Activated CD4-positive, alpha-beta memory T cell treated with anti-CD3 and anti-CD28 coated beads for 36 hours (primary cell): ENCODE measurements at regions not wholly inside any gene's neighbourhood (a gene's known extent, or its start where the extent isn't known, plus 50 kb on each side); places are given as distances from the start of the nearest gene placed in this dataset.
"Not testable (repeated sequence)": the region's sequence is repeated elsewhere in the genome, so short reads cannot be mapped to it uniquely, and the experiment has no call there.

ENCODE experiments used
- CTCF ChIA-PET: fragments of 350-600 bp; sonication (Branson Sonifier 250); formaldehyde crosslinking; loops from one replicate; lab custom pipeline; 2021; ENCODE audit warnings: antibody characterized with exemption, inconsistent platforms; lab: Charles Lee
- POLR2A ChIA-PET: fragments of 350-600 bp; sonication (Branson Sonifier 250); formaldehyde crosslinking; loops from one replicate; lab custom pipeline; 2021; ENCODE audit warnings: antibody characterized with exemption; lab: Charles Lee
- DNase-seq: peaks from one replicate; pipeline ENCODE4 v3.0.0-alpha.2; 2020
- H3K27ac Mint-ChIP-seq: one replicate; pipeline ENCODE4 v1.8.0; 2021; ENCODE audit warnings: mixed read lengths
- H3K27me3 Mint-ChIP-seq: one replicate; pipeline ENCODE4 v1.8.0; 2021; ENCODE audit warnings: mixed read lengths
- H3K36me3 Mint-ChIP-seq: one replicate; pipeline ENCODE4 v1.8.0; 2021; ENCODE audit warnings: mixed read lengths
- H3K4me1 Mint-ChIP-seq: one replicate; pipeline ENCODE4 v1.8.0; 2021; ENCODE audit warnings: low read depth, mixed read lengths
- H3K4me3 Mint-ChIP-seq: one replicate; pipeline ENCODE4 v1.8.0; 2021; ENCODE audit warnings: mild to moderate bottlenecking, mixed read lengths
- H3K9me3 Mint-ChIP-seq: one replicate; pipeline ENCODE4 v1.8.0; 2021; ENCODE audit warnings: mixed read lengths
- intact Hi-C: fragments of 100-400 bp; cut with micrococcal nuclease; formaldehyde crosslinking; loops from one replicate; pipeline ENCODE4 v1.15.1; 2023

DNA sequence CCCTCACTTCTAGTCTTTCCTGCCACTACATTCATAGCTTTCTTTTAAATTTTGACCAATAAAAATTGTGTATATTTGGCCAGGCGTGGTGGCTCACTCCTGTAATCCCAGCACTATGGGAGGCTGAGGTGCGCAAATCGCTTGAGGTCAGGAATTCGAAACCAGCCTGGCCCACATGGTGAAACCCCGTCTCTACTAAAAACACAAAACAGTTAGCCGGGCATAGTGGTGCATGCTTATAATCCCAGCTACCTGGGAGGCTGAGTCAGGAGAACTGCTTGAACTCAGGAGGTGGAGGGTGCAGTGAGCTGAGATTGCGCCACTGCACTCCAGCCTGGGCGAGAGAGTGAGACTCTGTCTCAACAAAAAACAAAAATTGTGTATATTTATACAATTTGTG lies 97.8 kb upstream of the SPATA31D4 start:
- intact Hi-C loops, result not testable (repeated sequence)

DNA sequence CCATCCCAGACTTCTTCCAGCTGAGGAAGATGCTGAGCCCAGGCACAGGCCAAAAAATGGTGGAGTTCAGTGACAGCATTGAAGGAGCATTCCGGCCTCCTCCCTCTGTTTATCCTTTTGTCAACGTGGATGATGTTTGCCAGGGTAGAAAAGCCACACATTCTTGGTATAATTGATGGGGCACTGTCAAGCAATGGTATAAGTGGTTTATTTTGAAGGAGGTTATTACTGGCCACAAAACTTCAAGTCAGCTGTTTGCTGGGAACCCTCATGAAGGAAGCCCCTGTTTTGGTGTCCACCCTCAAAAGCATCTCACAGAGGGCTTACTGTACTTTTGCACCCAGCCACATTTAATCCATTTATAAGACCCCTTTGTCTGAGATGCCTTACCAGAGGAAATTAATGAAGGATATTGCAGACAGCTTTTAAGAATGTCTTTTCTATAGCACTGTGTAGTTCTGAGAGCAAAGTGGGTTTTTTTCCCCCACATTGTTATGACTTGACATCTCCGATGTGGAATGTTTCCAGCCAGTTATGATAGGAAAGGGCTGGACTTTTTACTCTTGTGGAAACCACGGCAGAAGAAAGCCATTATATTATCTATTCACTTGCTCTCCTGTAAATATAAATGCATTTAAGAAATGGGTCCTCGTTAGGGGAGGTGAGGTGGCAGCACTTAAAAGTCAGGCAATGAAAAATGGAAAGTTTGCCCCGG lies 95.5 kb upstream of the SPATA31D4 start:
- POLR2A ChIA-PET, result no interaction called here
- CTCF ChIA-PET, result no interaction called here
- H3K4me3 Mint-ChIP-seq, result no peak overlapping the region
- no peaks in the 10 kb centered on the region for H3K9me3 Mint-ChIP-seq
- no peaks in the 10 kb centered on the region for H3K27me3 Mint-ChIP-seq
- no peak for DNase-seq
- intact Hi-C loops, result no loop called here
- no peaks in the 10 kb centered on the region for H3K36me3 Mint-ChIP-seq
- H3K27ac Mint-ChIP-seq, result no peak overlapping the region
- no peaks in the 10 kb centered on the region for H3K4me1 Mint-ChIP-seq

More for the DNA sequence above, 97.8 kb upstream of the SPATA31D4 start:
- H3K4me1 Mint-ChIP-seq, H3K27me3 Mint-ChIP-seq, H3K4me3 Mint-ChIP-seq, H3K36me3 Mint-ChIP-seq, CTCF ChIA-PET, DNase-seq, POLR2A ChIA-PET, H3K9me3 Mint-ChIP-seq, H3K27ac Mint-ChIP-seq: not testable (repeated sequence)

DNA sequence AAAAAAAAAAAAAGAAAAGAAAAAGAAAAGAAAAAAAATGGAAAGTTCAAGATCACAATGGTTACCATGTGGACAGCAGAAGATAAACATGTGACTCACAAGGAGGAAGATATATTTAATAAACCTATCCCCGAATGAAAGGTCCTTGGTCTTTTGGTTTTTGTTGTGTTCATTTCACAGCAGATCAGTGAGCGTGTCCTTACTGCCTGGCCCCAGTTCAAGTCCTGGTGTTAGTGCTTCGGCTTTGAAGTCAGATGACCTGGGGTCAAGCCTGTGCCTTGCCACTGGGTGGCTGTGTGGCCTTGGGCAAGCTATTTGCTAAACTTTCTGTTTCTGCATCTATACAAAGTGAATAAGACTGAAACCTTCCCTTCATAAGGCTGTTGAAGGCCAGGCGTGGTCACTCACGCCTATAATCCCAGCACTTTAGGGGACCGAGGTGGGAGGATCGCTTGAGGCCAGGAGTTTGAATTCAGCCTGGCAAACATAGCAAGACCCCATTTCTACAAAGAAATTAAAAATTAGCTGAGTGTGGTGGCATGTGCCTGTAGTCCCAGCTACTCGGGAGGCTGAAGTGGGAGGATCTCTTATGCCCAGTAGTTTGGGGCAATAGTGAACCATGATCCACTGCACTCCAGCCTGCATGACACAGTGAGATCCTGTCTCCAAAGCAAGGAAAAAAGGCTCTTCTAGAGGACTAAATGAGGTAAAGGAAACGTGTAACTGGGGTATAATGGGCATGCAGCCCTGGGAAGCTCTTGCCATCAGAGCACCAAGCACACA lies 94.5 kb upstream of the SPATA31D4 start:
- Mint-ChIP-seq H3K36me3 (no peaks in the 10 kb centered on the region), H3K4me3 (no peak overlapping the region)

DNA sequence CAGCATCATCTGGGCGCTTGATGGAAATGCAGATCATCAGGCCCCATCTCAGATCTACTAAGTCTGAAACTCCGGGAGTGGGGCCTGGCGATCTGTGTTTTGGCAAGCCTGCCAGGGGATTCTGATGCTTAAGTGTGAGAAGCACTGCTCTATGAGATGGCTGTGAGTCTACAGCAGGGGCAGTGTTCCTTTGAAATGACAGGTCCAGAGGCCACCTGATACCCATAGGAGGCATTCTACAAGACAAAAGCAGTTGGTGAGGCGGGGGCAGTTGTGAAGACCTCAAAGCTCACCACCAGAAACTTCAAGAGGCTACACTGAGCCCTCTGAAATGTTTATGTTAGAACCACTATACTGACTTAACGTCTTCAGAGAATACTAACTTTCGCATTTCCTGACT lies 86.9 kb upstream of the SPATA31D4 start:
- no peak overlapping the region for H3K27ac Mint-ChIP-seq
- H3K27me3 Mint-ChIP-seq, result no peaks in the 10 kb centered on the region
- H3K4me3 Mint-ChIP-seq, result no peak overlapping the region
- POLR2A ChIA-PET, result no interaction called here
- DNase-seq, result no peak
- intact Hi-C loops, result no loop called here
- H3K36me3 Mint-ChIP-seq, result no peaks in the 10 kb centered on the region
- CTCF ChIA-PET, result no interaction called here
- H3K4me1 Mint-ChIP-seq, result no peaks in the 10 kb centered on the region
- H3K9me3 Mint-ChIP-seq, result peaks cover 3% of the 10 kb centered on the region

More for the DNA sequence above, 94.5 kb upstream of the SPATA31D4 start:
- ChIA-PET POLR2A (no interaction called here), CTCF (interaction anchor here (0.6 kb wide), 1 partner anchor 156 kb away, joined by 3 read pairs; no protein-coding TSS in a partner anchor)
- Mint-ChIP-seq H3K4me1 (no peaks in the 10 kb centered on the region), H3K9me3 (no peaks in the 10 kb centered on the region), H3K27ac (no peak overlapping the region), H3K27me3 (no peaks in the 10 kb centered on the region)
- DNase-seq, result no peak
- intact Hi-C loops, result no loop called here

DNA sequence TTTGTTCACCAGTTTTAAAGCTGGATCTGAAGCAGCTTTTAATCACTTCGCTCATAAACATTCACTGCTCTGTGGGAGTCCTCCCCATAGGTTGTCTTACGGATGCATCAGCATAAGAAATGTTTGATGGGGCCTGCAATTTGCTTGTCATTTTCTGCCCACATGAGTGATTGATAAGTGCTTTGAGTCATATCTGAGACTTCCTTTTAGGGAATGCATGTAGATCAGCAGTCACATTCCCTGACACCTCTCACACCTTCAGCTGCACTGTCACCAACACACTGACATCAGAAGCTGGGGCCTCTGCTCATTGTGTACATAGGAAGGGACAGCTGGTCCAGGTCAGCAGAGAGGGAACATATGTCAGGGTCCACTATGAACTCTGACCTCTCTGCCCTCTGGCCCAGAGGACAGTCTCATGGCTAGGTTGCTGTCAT lies 84.1 kb upstream of the SPATA31D4 start:
- POLR2A ChIA-PET, result no interaction called here
- intact Hi-C loops, result no loop called here
- CTCF ChIA-PET, result no interaction called here
- Mint-ChIP-seq H3K36me3 (no peaks in the 10 kb centered on the region), H3K27ac (no peak overlapping the region), H3K27me3 (no peaks in the 10 kb centered on the region), H3K4me3 (no peak overlapping the region), H3K9me3 (peaks cover 3% of the 10 kb centered on the region), H3K4me1 (no peaks in the 10 kb centered on the region)
- DNase-seq, result no peak

DNA sequence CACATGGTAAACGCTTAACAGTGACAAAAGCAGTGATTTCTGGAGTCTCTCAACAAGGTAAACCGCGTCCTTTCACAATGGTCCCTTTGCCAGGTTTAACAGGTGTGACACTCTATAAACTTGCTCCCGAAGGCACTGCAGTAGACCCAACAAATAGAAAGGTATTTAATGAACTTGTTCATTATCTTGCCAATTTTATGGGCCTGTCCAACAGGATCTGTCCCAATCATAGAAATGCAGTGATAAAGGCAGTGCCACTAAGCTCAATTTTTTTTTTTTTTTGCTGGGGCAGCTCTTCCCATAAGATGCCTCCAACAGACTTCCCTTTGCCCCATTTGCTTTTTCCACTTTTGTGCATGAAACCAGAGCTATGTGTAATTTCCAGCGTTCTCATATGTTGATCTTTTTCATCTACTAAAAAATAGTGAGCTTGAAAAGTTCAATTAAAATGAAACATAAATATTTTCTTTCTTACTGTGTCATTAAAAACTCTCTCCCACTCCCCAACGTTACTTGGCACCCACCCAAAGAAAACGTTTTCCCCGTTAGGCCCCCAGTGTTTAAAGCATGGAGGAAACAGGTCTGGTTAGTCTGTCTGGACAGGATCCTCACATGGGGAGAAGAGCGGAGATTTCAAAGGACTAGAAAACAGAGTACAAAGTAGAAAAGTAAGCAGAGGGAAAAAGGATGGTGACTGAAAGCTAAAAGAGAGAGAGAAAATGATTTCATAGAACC lies 80.9 kb upstream of the SPATA31D4 start:
- ChIA-PET CTCF (no interaction called here), POLR2A (interaction anchor here (0.6 kb wide), 1 partner anchor 1578 kb away, joined by 4 read pairs; no protein-coding TSS in a partner anchor)
- H3K36me3 Mint-ChIP-seq, result no peaks in the 10 kb centered on the region
- no peak overlapping the region for H3K4me3 Mint-ChIP-seq
- intact Hi-C loops, result no loop called here
- H3K27me3 Mint-ChIP-seq, result no peaks in the 10 kb centered on the region
- H3K27ac Mint-ChIP-seq, result no peak overlapping the region
- no peaks in the 10 kb centered on the region for H3K9me3 Mint-ChIP-seq
- DNase-seq, result no peak
- H3K4me1 Mint-ChIP-seq, result no peaks in the 10 kb centered on the region

DNA sequence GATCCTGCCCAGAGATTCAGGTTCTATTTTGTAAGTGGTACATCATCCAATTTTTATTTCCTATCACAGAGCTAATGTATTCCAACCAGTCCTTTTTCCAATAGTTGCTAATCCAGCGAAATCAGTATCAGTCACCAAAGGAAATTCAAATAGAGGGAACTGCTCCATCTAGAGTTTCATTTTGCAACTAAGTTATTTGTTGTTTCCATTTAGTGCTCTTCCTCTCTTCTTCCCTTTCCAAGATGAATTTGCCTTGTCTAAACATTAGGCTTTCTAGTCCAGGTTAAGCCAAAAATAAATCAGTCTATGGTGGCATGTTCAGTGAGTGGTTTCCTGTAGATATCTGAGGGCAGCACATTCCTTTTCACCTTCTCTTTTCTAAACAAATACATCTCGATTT lies 79.8 kb upstream of the SPATA31D4 start:
- Mint-ChIP-seq H3K36me3 (no peaks in the 10 kb centered on the region), H3K27ac (no peak overlapping the region), H3K4me3 (no peak overlapping the region), H3K9me3 (no peaks in the 10 kb centered on the region), H3K4me1 (no peaks in the 10 kb centered on the region), H3K27me3 (no peaks in the 10 kb centered on the region)
- POLR2A ChIA-PET, result no interaction called here
- CTCF ChIA-PET, result no interaction called here
- intact Hi-C loops, result no loop called here
- DNase-seq, result no peak

DNA sequence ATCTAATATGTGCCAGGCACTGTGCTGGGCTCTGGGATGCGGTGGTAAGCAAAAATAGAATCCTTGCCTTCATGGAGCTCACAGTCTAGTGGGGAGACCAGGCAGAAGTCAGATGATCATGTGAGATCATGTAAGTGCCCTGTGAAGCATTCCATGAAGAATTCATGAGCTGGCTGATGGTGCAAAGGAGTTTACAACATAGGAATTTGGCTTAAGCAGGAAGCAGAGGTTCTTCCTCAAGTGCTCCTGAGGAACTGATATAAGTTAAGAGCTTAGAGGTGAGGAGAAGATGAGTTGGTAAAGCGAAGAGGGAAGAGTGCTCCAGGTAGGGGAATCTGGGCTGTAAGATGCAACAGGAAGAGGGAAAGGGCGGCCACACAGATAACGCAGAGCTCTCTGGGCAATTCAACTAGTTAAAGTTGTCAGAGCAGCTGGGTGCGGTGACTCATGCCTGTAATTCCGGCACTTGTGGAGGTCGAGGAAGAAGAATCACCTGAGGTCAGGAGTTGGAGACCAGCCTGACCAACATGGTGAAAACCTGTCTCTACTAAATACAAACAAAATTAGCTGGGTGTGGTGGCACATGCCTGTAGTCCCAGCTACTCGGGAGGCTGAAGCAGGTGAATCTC lies 78.5 kb upstream of the SPATA31D4 start:
- ChIA-PET POLR2A (no interaction called here), CTCF (no interaction called here)
- intact Hi-C loops, result no loop called here

DNA sequence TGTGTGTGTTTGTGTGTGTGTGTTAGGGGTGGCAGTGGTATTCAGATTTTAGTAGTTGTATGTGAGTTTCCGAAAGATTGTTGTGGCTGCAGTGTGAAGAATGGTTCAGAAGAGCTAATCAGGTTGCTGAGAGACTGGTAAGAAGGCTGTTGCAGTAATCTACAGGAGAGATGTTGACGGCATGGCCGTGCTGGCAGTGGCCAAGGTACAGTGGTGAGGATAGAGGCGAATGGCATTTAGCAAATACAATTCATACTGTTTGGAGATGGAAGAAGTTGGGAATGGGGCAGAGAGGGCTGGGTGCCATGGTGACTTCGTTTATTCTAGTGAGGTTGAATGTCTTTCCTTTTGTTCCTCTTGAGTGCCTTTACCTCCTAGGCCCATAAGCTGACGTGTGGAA lies 77.5 kb upstream of the SPATA31D4 start:
- DNase-seq, result no peak
- Mint-ChIP-seq H3K36me3 (no peaks in the 10 kb centered on the region), H3K4me1 (no peaks in the 10 kb centered on the region), H3K27me3 (no peaks in the 10 kb centered on the region), H3K9me3 (no peaks in the 10 kb centered on the region), H3K27ac (no peak overlapping the region), H3K4me3 (no peak overlapping the region)
- ChIA-PET CTCF (no interaction called here), POLR2A (no interaction called here)
- intact Hi-C loops, result no loop called here

More for the DNA sequence above, 78.5 kb upstream of the SPATA31D4 start:
- Mint-ChIP-seq H3K27me3 (no peaks in the 10 kb centered on the region), H3K36me3 (no peaks in the 10 kb centered on the region), H3K27ac (no peak overlapping the region), H3K9me3 (no peaks in the 10 kb centered on the region), H3K4me3 (no peak overlapping the region), H3K4me1 (no peaks in the 10 kb centered on the region)
- no peak for DNase-seq

DNA sequence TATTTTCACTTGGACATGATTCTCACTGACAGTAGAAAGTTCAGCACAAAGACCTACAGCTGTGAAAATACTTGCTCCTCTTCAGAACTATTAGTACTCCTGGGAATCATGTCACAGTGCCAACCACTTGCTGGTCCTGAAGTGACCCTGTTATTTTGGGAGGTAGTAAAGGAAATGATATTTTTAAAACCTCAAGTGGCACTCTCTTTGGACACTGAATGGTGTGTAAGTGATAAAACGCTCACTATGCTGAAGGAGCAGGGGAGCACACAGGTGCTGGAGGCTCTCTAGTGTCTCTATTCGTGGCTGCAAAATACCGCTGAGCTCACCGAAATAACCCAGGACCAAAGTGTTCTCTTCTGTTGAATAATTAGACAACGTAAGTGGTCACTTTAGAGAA lies 76.9 kb upstream of the SPATA31D4 start:
- DNase-seq, result no peak
- POLR2A ChIA-PET, result no interaction called here
- intact Hi-C loops, result no loop called here
- no peaks in the 10 kb centered on the region for H3K9me3 Mint-ChIP-seq
- CTCF ChIA-PET, result no interaction called here
- no peak overlapping the region for H3K4me3 Mint-ChIP-seq
- no peak overlapping the region for H3K27ac Mint-ChIP-seq
- no peaks in the 10 kb centered on the region for H3K36me3 Mint-ChIP-seq
- no peaks in the 10 kb centered on the region for H3K27me3 Mint-ChIP-seq
- no peaks in the 10 kb centered on the region for H3K4me1 Mint-ChIP-seq

DNA sequence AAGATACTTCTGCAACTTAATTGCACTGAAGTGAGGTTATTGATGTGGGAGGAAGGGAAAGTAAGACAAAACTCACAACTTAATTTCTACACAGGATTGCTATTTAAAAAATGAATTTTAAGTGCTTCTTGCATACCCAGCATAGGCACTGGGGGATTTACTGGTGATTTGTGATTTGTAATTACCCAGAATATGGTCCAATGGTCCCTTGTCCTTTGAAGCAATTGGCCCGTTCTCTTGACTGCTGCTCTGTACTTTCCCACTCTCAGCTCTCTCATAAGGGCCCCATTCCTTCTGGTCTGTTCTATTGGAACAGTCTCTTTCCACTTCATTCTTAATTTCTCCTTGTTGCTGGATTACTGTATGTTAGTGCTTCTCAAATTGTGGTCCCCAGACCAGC lies 75.4 kb upstream of the SPATA31D4 start:
- ChIA-PET CTCF (no interaction called here), POLR2A (no interaction called here)
- intact Hi-C loops, result no loop called here
- no peak overlapping the region for H3K27ac Mint-ChIP-seq
- H3K4me1 Mint-ChIP-seq, result no peaks in the 10 kb centered on the region
- no peak overlapping the region for H3K4me3 Mint-ChIP-seq
- no peaks in the 10 kb centered on the region for H3K9me3 Mint-ChIP-seq
- H3K36me3 Mint-ChIP-seq, result no peaks in the 10 kb centered on the region
- H3K27me3 Mint-ChIP-seq, result no peaks in the 10 kb centered on the region
- DNase-seq, result no peak

DNA sequence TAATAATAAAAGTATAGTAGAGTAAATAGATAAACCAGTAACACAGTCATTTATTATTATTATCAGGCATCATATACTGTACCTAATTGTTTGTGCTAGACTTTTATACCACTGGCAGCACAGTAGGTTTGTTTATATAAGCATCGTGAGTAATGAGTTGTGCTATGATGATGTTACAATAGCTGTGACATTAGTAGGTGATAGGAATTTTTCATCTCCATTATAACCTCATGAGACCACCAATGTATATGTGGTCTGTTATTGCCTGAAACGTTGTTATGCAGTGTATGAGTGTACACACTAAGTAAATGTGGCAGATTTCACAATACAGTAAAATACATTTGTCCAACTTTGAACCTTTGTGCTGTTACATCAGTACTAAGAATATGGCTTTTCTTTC lies 72.7 kb upstream of the SPATA31D4 start:
- no peaks in the 10 kb centered on the region for H3K9me3 Mint-ChIP-seq
- no peak overlapping the region for H3K27ac Mint-ChIP-seq
- H3K36me3 Mint-ChIP-seq, result no peaks in the 10 kb centered on the region
- DNase-seq, result no peak
- H3K4me1 Mint-ChIP-seq, result no peaks in the 10 kb centered on the region
- intact Hi-C loops, result no loop called here
- ChIA-PET CTCF (no interaction called here), POLR2A (interaction anchor here (0.6 kb wide), 1 partner anchor 367 kb away, joined by 3 read pairs; no protein-coding TSS in a partner anchor)
- no peaks in the 10 kb centered on the region for H3K27me3 Mint-ChIP-seq
- H3K4me3 Mint-ChIP-seq, result no peak overlapping the region
